Duodenal mucosa (tissue), 2 donors: ENCODE measurements at regions not wholly inside any gene's neighbourhood (a gene's known extent, or its start where the extent isn't known, plus 50 kb on each side); places are given as distances from the start of the nearest gene placed in this dataset.
"Not testable (repeated sequence)": the region's sequence is repeated elsewhere in the genome, so short reads cannot be mapped to it uniquely, and the experiment has no call there.

Experiments
- H3K27ac ChIP-seq: one replicate; pipeline ENCODE4 v1.7.0; 2013; ENCODE audit warnings: low read depth, low read length
- H3K27me3 ChIP-seq, 2 donors: one replicate each; pipeline ENCODE4 v1.7.0; 2013; ENCODE audit warnings: low read length in 2 of 2, control low read depth in 1 of 2; ENCODE audit not compliant: insufficient read depth in 2 of 2, control insufficient read depth in 1 of 2
- H3K36me3 ChIP-seq, 2 donors: one replicate each; pipeline ENCODE4 v1.7.0; 2013; ENCODE audit warnings: low read length in 2 of 2, control low read depth in 1 of 2; ENCODE audit not compliant: insufficient read depth in 2 of 2, control insufficient read depth in 1 of 2
- H3K4me1 ChIP-seq, 2 donors: one replicate each; pipeline ENCODE4 v1.7.0; 2013; ENCODE audit warnings: low read length in 2 of 2, control low read depth in 1 of 2; ENCODE audit not compliant: insufficient read depth in 2 of 2, control insufficient read depth in 1 of 2
- H3K4me3 ChIP-seq, 2 donors: one replicate each; pipeline ENCODE4 v1.7.0; 2013; ENCODE audit warnings: low read length in 2 of 2, low read depth in 1 of 2
- H3K9ac ChIP-seq, 2 donors: one replicate each; pipeline ENCODE4 v1.7.0; 2013; ENCODE audit warnings: low read length in 2 of 2, low read depth in 1 of 2
- H3K9me3 ChIP-seq, 2 donors: one replicate each; pipeline ENCODE4 v1.7.0; 2013; ENCODE audit warnings: low read length in 2 of 2, control low read depth in 1 of 2; ENCODE audit not compliant: control insufficient read depth in 1 of 2

- Histone ChIP-seq H3K4me1 (no peaks in the 10 kb centered on the region), H3K27me3 (peaks cover 0 to 4% of the 10 kb centered on the region in 2 donors), H3K27ac (no peak overlapping the region), H3K4me3 (no peak overlapping the region), H3K9ac (no peak overlapping the region), H3K9me3 (no peaks in the 10 kb centered on the region), H3K36me3 (no peaks in the 10 kb centered on the region)
These were observed 108.8 kb downstream of the NPY start for GRCh38 chr7:24392774-24393173.

- H3K9me3 ChIP-seq, result no peaks in the 10 kb centered on the region
- no peaks in the 10 kb centered on the region for H3K4me1 ChIP-seq
- no peak overlapping the region for H3K27ac ChIP-seq
- H3K27me3 ChIP-seq, result no peaks in the 10 kb centered on the region
- H3K9ac ChIP-seq, result no peak overlapping the region
- no peaks in the 10 kb centered on the region for H3K36me3 ChIP-seq
- no peak overlapping the region for H3K4me3 ChIP-seq
These were observed 111.5 kb downstream of the NPY start for GRCh38 chr7:24395512-24395911.

- H3K9me3 ChIP-seq, H3K27ac ChIP-seq, H3K27me3 ChIP-seq, H3K36me3 ChIP-seq, H3K4me1 ChIP-seq, H3K9ac ChIP-seq, H3K4me3 ChIP-seq: not testable (repeated sequence)
These were observed 112.4 kb downstream of the NPY start for GRCh38 chr7:24396387-24396786.

GRCh38 chr7:24401628-24402593 is 117.9 kb downstream of the NPY start:
- H3K4me1 ChIP-seq, result no peaks in the 10 kb centered on the region
- no peak overlapping the region for H3K4me3 ChIP-seq
- H3K36me3 ChIP-seq, result no peaks in the 10 kb centered on the region
- no peaks in the 10 kb centered on the region for H3K9me3 ChIP-seq
- H3K27me3 ChIP-seq, result no peaks in the 10 kb centered on the region
- no peak overlapping the region for H3K9ac ChIP-seq
- H3K27ac ChIP-seq, result no peak overlapping the region

- Histone ChIP-seq H3K36me3 (no peaks in the 10 kb centered on the region), H3K4me3 (no peak overlapping the region), H3K9ac (no peak overlapping the region), H3K27ac (no peak overlapping the region), H3K9me3 (no peaks in the 10 kb centered on the region), H3K4me1 (no peaks in the 10 kb centered on the region), H3K27me3 (no peaks in the 10 kb centered on the region)
These were observed 118.7 kb downstream of the NPY start for GRCh38 chr7:24402655-24403054.

GRCh38 chr7:24403557-24403956 is 119.6 kb downstream of the NPY start:
- Histone ChIP-seq H3K36me3 (no peaks in the 10 kb centered on the region), H3K27me3 (no peaks in the 10 kb centered on the region), H3K9ac (no peak overlapping the region), H3K4me3 (no peak overlapping the region), H3K27ac (no peak overlapping the region), H3K9me3 (no peaks in the 10 kb centered on the region), H3K4me1 (no peaks in the 10 kb centered on the region)

- no peaks in the 10 kb centered on the region for H3K4me1 ChIP-seq
- H3K4me3 ChIP-seq, result no peak overlapping the region
- no peaks in the 10 kb centered on the region for H3K36me3 ChIP-seq
- no peaks in the 10 kb centered on the region for H3K9me3 ChIP-seq
- H3K9ac ChIP-seq, result no peak overlapping the region
- no peak overlapping the region for H3K27ac ChIP-seq
- H3K27me3 ChIP-seq, result no peaks in the 10 kb centered on the region
These were observed 120.3 kb downstream of the NPY start for GRCh38 chr7:24404315-24404714.

- H3K27ac ChIP-seq, result no peak overlapping the region
- H3K9ac ChIP-seq, result no peak overlapping the region
- H3K9me3 ChIP-seq, result no peaks in the 10 kb centered on the region
- no peaks in the 10 kb centered on the region for H3K27me3 ChIP-seq
- no peaks in the 10 kb centered on the region for H3K4me1 ChIP-seq
- H3K36me3 ChIP-seq, result no peaks in the 10 kb centered on the region
- H3K4me3 ChIP-seq, result no peak overlapping the region
These were observed 121.0 kb downstream of the NPY start for GRCh38 chr7:24405002-24405401.

GRCh38 chr7:24406053-24406788 is 122.2 kb downstream of the NPY start:
- Histone ChIP-seq H3K9me3 (no peaks in the 10 kb centered on the region), H3K36me3 (no peaks in the 10 kb centered on the region), H3K27ac (no peak overlapping the region), H3K4me1 (no peaks in the 10 kb centered on the region), H3K27me3 (no peaks in the 10 kb centered on the region), H3K9ac (no peak overlapping the region), H3K4me3 (no peak overlapping the region)

- Histone ChIP-seq H3K36me3 (no peaks in the 10 kb centered on the region), H3K4me1 (no peaks in the 10 kb centered on the region), H3K9me3 (no peaks in the 10 kb centered on the region), H3K27me3 (no peaks in the 10 kb centered on the region), H3K4me3 (no peak overlapping the region), H3K9ac (no peak overlapping the region), H3K27ac (no peak overlapping the region)
These were observed 122.9 kb downstream of the NPY start for GRCh38 chr7:24406789-24407299.
